SU-DHL-6 (cell line): ENCODE measurements at regions not wholly inside any gene's neighbourhood (a gene's known extent, or its start where the extent isn't known, plus 50 kb on each side); places are given as distances from the start of the nearest gene placed in this dataset.

Source experiments
- H2AFZ ChIP-seq: fragments of 200-600 bp; sonication (generic); 2 replicates; pipeline ENCODE4 v1.6.1; 2014; ENCODE audit warnings: low read depth, mild to moderate bottlenecking, moderate library complexity, mixed read lengths, antibody characterized with exemption, low read length; ENCODE audit not compliant: severe bottlenecking
- H3F3A ChIP-seq: fragments of 200-600 bp; shearing (Covaris generic); 2 replicates; pipeline ENCODE4 v1.6.0; 2016; ENCODE audit warnings: antibody characterized with exemption, mild to moderate bottlenecking; ENCODE audit not compliant: insufficient read depth
- H3K27ac ChIP-seq: fragments of 200-600 bp; sonication (generic); 2 replicates; pipeline ENCODE4 v1.5.1; 2016; ENCODE audit warnings: low read depth, mild to moderate bottlenecking, low read length, moderate library complexity, mixed read lengths
- H3K27me3 ChIP-seq: fragments of 200-600 bp; sonication (generic), shearing (Covaris generic); 2 replicates; pipeline ENCODE4 v1.6.0; 2014; ENCODE audit warnings: mild to moderate bottlenecking, low read length
- H3K36me3 ChIP-seq: fragments of 200-600 bp; sonication (generic); 2 replicates; pipeline ENCODE4 v1.6.1; 2014; ENCODE audit warnings: mild to moderate bottlenecking, low read length, mixed read lengths
- H3K4me2 ChIP-seq: fragments of 300-600, 200-600 bp; shearing (Covaris generic), sonication (generic); 2 replicates; pipeline ENCODE4 v1.6.0; 2014; ENCODE audit warnings: low read length, low read depth, mild to moderate bottlenecking; ENCODE audit not compliant: poor library complexity, severe bottlenecking
- H3K4me3 ChIP-seq: fragments of 200-600 bp; sonication (generic); 2 replicates; pipeline ENCODE4 v1.5.1; 2014; ENCODE audit warnings: antibody characterized with exemption, low read length, mild to moderate bottlenecking, mixed read lengths; ENCODE audit not compliant: insufficient read depth, poor library complexity, severe bottlenecking
- H3K79me2 ChIP-seq: fragments of 200-600 bp; sonication (generic); 2 replicates; pipeline ENCODE4 v1.6.1; 2014; ENCODE audit warnings: mild to moderate bottlenecking, low read length, moderate library complexity; ENCODE audit not compliant: insufficient read depth
- H3K9ac ChIP-seq: fragments of 200-600 bp; sonication (generic); 2 replicates; pipeline ENCODE4 v1.7.0; 2014; ENCODE audit warnings: mild to moderate bottlenecking, low read length
- H3K9me2 ChIP-seq: fragments of 200-600 bp; sonication (generic); replicated peaks from 2 replicates; pipeline ENCODE4 v1.6.1; 2014; ENCODE audit warnings: low read length; ENCODE audit not compliant: insufficient read depth
- H3K9me3 ChIP-seq: fragments of 200-600 bp; sonication (generic); 2 replicates; pipeline ENCODE4 v1.6.1; 2014; ENCODE audit warnings: low read length, mixed read lengths; ENCODE audit not compliant: insufficient read depth
- H4K20me1 ChIP-seq: fragments of 200-600 bp; sonication (generic); 2 replicates; pipeline ENCODE4 v1.6.1; 2014; ENCODE audit warnings: low read depth, mild to moderate bottlenecking, antibody characterized with exemption, low read length, moderate library complexity, mixed read lengths
- CTCF ChIP-seq: fragments of 200-600 bp; sonication (generic); IDR thresholded peaks from one replicate; pipeline ENCODE4 v1.5.1; 2017; ENCODE audit warnings: antibody characterized with exemption, mild to moderate bottlenecking, low read length, moderate library complexity; ENCODE audit not compliant: insufficient read depth, poor library complexity, severe bottlenecking
- EZH2phosphoT487 ChIP-seq: fragments of 200-600 bp; sonication (generic), shearing (Covaris generic); conservative IDR thresholded peaks from 2 replicates; pipeline ENCODE4 v1.6.1; 2018; ENCODE audit warnings: mild to moderate bottlenecking, antibody characterized with exemption, low read length, moderate library complexity, mixed read lengths

- Histone ChIP-seq H3F3A (no peaks in the 10 kb centered on the region), H3K36me3 (no peaks in the 10 kb centered on the region), H3K4me2 (no peak overlapping the region), H3K4me3 (no peak overlapping the region), H3K9me3 (no peaks in the 10 kb centered on the region), H4K20me1 (no peaks in the 10 kb centered on the region), H3K9me2 (no peaks in the 10 kb centered on the region), H3K27me3 (no peaks in the 10 kb centered on the region), H3K27ac (no peak overlapping the region), H2AFZ (no peak overlapping the region), H3K9ac (no peak overlapping the region), H3K79me2 (no peaks in the 10 kb centered on the region)
- TF ChIP-seq CTCF: no peak
- TF ChIP-seq EZH2phosphoT487: no peak
Observed at GRCh38 chr13:44738463-44738862, 162.3 kb upstream of the TSC22D1 start.

DNA sequence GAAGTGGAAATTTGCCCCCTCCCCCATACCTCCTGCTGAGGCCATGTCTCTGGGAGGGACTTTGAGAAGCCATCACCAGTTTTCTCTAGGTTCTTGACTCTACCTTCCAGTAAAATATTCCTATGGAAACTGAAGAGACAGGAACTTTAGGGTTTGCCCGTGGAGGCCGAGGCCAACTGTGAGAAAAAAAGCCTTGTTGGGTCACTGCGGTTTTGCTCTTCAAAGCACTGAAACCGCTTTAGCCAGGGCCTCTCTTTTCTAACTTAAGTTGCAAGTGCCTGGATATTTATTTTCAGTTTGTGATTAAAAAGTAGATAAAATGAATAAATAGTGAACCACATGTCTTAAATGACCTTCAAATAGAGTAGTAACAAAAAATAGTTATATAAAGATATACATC is 159.7 kb upstream of the TSC22D1 start:
- H3K9me2 ChIP-seq: no peaks in the 10 kb centered on the region
- no peaks in the 10 kb centered on the region for H4K20me1 ChIP-seq
- no peak for TF ChIP-seq EZH2phosphoT487
- no peak for TF ChIP-seq CTCF
- no peaks in the 10 kb centered on the region for H3F3A ChIP-seq
- no peaks in the 10 kb centered on the region for H3K79me2 ChIP-seq
- H3K9ac ChIP-seq: no peak overlapping the region
- no peak overlapping the region for H2AFZ ChIP-seq
- no peaks in the 10 kb centered on the region for H3K27me3 ChIP-seq
- no peaks in the 10 kb centered on the region for H3K9me3 ChIP-seq
- H3K4me2 ChIP-seq: no peak overlapping the region
- H3K4me3 ChIP-seq: no peak overlapping the region
- H3K36me3 ChIP-seq: no peaks in the 10 kb centered on the region
- no peak overlapping the region for H3K27ac ChIP-seq

GRCh38 chr13:44734201-44734707 is 158.1 kb upstream of the TSC22D1 start:
- H3K4me2 ChIP-seq: no peak overlapping the region
- H3K9ac ChIP-seq: no peak overlapping the region
- H4K20me1 ChIP-seq: no peaks in the 10 kb centered on the region
- H3K27ac ChIP-seq: no peak overlapping the region
- H3K36me3 ChIP-seq: no peaks in the 10 kb centered on the region
- H3K9me2 ChIP-seq: no peaks in the 10 kb centered on the region
- H3F3A ChIP-seq: no peaks in the 10 kb centered on the region
- H3K9me3 ChIP-seq: no peaks in the 10 kb centered on the region
- no peak overlapping the region for H2AFZ ChIP-seq
- no peak overlapping the region for H3K4me3 ChIP-seq
- no peaks in the 10 kb centered on the region for H3K79me2 ChIP-seq
- H3K27me3 ChIP-seq: no peaks in the 10 kb centered on the region
- TF ChIP-seq CTCF (no peak), EZH2phosphoT487 (no peak)
